Ovary (tissue), 7 donors: ENCODE measurements at regions not wholly inside any gene's neighbourhood (a gene's known extent, or its start where the extent isn't known, plus 50 kb on each side); places are given as distances from the start of the nearest gene placed in this dataset.

Source experiments
- DNase-seq, 5 donors: peaks; one replicate each; pipeline ENCODE4 v3.0.0-alpha.2; 2019 to 2020
- H3K27ac ChIP-seq, 2 donors: fragments of 200-600 bp; one replicate each; pipeline versions ENCODE4 v1.5.1 to v1.8.0; 2019 to 2022
- H3K27me3 ChIP-seq: fragments of 200-600 bp; one replicate; pipeline ENCODE4 v1.8.0; 2022
- H3K36me3 ChIP-seq: fragments of 200-600 bp; sonication (generic); one replicate; pipeline ENCODE4 v1.5.1; 2019
- H3K4me1 ChIP-seq: one replicate; pipeline ENCODE4 v1.8.1; 2013; ENCODE audit warnings: mild to moderate bottlenecking, moderate library complexity; ENCODE audit not compliant: insufficient read depth
- H3K4me3 ChIP-seq: fragments of 200-600 bp; sonication (generic); one replicate; pipeline ENCODE4 v1.5.1; 2017
- H3K9me3 ChIP-seq, 2 donors: fragments of 200-600 bp in 1 of 2; sonication (generic) in 1 of 2; one replicate each; pipeline versions ENCODE4 v1.5.1 to v1.8.1; 2013 to 2019; ENCODE audit warnings: mild to moderate bottlenecking in 1 of 2, moderate library complexity in 1 of 2
- EP300 ChIP-seq: sonication (generic); formaldehyde crosslinking; IDR thresholded peaks from one replicate; pipeline ENCODE4 v1.6.1; 2017; ENCODE audit warnings: antibody characterized with exemption
- POLR2A ChIP-seq: fragments of 450-650 bp; IDR thresholded peaks from one replicate; pipeline ENCODE4 v1.6.1; 2017; ENCODE audit warnings: antibody characterized with exemption, mild to moderate bottlenecking, moderate library complexity
- WGBS, 3 donors: extraction: QIAGEN DNeasy Blood & Tissue Kit in 1 of 3; methylation state at CpG; one replicate each; pipeline versions ENCODE4 v1.1.5 to v1.1.7; 2013 to 2017; 5-methylcytosine and 5-hydroxymethylcytosine counted together
- intact Hi-C, 4 donors: fragments of 100-400 bp; cut with DNase I; formaldehyde crosslinking; loops; one replicate each; pipeline versions ENCODE4 v1.11.0 to v1.15.1; 2022 to 2023
- TF ChIP-seq, protein P1 (sequence below), 3 donors: fragments of 450-650 bp in 2 of 3; fragments of 200-600 bp in 1 of 3; IDR thresholded peaks; one replicate each; pipeline versions ENCODE4 v1.5.1 to v1.8.0; 2016 to 2022; ENCODE audit warnings: antibody characterized with exemption in 3 of 3, mild to moderate bottlenecking in 1 of 3
- donor health status: DM: no; HTN: no; CAD: no; lungs with moderate emphysema.
- donor health status: DM: no; HTN: no; CAD: no.
- donor health status: Bipolar disorder and iron deficiency.
- donor health status: DM: no; HTN: no; CAD: no.
- donor health status: DM: yes; HTN: yes; CAD: no.

DNA sequence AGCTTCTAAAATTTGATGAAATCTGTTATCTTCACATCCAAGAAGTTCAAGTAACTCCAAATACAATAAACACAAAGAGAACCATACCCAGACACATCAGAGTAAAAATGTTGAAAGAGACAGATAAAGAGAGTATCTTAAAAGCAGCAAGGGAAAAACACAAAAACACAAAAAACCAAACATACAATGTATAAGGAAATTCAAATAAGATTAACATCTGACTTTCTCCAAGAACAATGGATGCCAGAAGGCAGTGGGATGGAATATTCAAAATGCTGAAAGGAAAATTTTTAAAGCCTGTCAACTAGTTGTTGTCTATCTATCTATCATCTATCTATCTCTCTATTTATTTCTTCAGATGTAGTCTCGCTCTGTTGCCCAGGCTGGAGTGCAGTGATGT, 72.4 kb upstream of the MKLN1 start:
- H3K27me3 ChIP-seq, result no peaks in the 10 kb centered on the region
- H3K36me3 ChIP-seq, result no peaks in the 10 kb centered on the region
- H3K4me1 ChIP-seq, result no peaks in the 10 kb centered on the region
- H3K9me3 ChIP-seq, result no peaks in the 10 kb centered on the region
- TF ChIP-seq POLR2A (no peak), EP300 (no peak)
- TF ChIP-seq, protein P1, sequence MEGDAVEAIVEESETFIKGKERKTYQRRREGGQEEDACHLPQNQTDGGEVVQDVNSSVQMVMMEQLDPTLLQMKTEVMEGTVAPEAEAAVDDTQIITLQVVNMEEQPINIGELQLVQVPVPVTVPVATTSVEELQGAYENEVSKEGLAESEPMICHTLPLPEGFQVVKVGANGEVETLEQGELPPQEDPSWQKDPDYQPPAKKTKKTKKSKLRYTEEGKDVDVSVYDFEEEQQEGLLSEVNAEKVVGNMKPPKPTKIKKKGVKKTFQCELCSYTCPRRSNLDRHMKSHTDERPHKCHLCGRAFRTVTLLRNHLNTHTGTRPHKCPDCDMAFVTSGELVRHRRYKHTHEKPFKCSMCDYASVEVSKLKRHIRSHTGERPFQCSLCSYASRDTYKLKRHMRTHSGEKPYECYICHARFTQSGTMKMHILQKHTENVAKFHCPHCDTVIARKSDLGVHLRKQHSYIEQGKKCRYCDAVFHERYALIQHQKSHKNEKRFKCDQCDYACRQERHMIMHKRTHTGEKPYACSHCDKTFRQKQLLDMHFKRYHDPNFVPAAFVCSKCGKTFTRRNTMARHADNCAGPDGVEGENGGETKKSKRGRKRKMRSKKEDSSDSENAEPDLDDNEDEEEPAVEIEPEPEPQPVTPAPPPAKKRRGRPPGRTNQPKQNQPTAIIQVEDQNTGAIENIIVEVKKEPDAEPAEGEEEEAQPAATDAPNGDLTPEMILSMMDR (IDR thresholded peaks at IDR 0.05), result no peak
- no peak overlapping the region for H3K27ac ChIP-seq
- no peak for DNase-seq
- intact Hi-C loops, result no loop called here
- no peak overlapping the region for H3K4me3 ChIP-seq
- 79 to 94% (median 86%) methylated on average over 1 of the region's 1 CpG for WGBS, 3 donors

DNA sequence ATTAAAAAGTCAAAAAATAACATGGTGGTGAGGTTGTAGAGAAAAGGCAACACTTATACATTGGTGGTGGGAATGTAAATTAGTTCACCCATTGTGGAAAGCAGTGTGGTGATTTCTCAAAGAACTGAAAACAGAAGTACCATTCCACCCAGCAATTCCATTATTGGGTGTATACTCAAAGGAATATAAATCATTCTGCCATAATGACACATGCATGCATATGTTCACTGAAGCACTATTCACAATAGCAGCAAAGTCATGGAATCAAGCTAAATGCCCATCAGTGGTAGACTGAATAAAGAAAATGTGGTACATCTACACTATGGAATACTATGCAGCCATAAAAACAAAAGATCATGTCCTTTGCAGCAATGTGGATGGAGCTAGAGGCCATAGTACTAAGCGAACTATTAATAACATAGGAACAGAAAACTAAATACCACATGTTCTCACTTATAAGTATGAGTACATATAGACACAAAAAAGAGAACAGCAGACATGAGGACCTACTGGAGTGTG, 66.1 kb upstream of the MKLN1 start:
- Histone ChIP-seq H3K27ac (no peak overlapping the region), H3K4me3 (no peak overlapping the region), H3K9me3 (no peaks in the 10 kb centered on the region), H3K36me3 (no peaks in the 10 kb centered on the region), H3K4me1 (no peaks in the 10 kb centered on the region), H3K27me3 (no peaks in the 10 kb centered on the region)
- intact Hi-C loops, result no loop called here
- DNase-seq, result no peak
- TF ChIP-seq, protein P1 (IDR thresholded peaks at IDR 0.05), result no peak
- TF ChIP-seq POLR2A, result no peak
- WGBS, 3 donors, result 94 to 97% (median 95%) methylated on average over 1 of the region's 1 CpG

DNA sequence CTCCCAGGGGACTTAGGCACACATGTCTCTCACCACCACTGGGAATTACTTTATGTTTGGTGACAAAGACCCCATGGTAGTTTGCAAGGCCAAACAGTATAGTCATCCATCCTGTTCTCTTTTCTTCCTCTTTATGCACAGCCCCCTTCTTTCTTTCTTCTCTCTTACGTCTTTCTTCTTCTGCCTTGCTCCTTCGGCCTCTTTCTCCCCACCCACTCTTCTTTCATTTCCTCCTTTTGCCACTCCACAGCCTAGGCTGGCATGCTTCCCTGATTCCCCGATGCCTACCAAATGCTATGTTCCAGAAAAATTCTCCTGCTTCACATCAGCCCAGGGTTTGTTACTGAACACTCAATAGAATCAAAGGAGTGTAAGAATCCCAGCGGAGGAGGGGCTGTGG, 62.4 kb upstream of the MKLN1 start:
- TF ChIP-seq, protein P1 (IDR thresholded peaks at IDR 0.05), result no peak
- no peak for TF ChIP-seq POLR2A
- no peak for TF ChIP-seq EP300
- intact Hi-C loops, result no loop called here
- Histone ChIP-seq H3K4me1 (no peaks in the 10 kb centered on the region), H3K27ac (no peak overlapping the region), H3K27me3 (no peaks in the 10 kb centered on the region), H3K4me3 (no peak overlapping the region), H3K9me3 (no peaks in the 10 kb centered on the region), H3K36me3 (no peaks in the 10 kb centered on the region)
- 87 to 89% (median 89%) methylated on average over 4 of the region's 4 CpGs for WGBS, 3 donors
- no peak for DNase-seq

- H3K36me3 ChIP-seq, result no peaks in the 10 kb centered on the region
- no peak for DNase-seq
- WGBS, 3 donors, result 37 to 55% (median 47%) methylated on average over 1 of the region's 1 CpG
- H3K27me3 ChIP-seq, result no peaks in the 10 kb centered on the region
- intact Hi-C loops, result no loop called here
- no peak overlapping the region for H3K4me3 ChIP-seq
- no peaks in the 10 kb centered on the region for H3K9me3 ChIP-seq
- H3K27ac ChIP-seq, result no peak overlapping the region
- no peaks in the 10 kb centered on the region for H3K4me1 ChIP-seq
- TF ChIP-seq, protein P1 (IDR thresholded peaks at IDR 0.05), result no peak
- TF ChIP-seq POLR2A (no peak), EP300 (no peak)
Observed at GRCh38 chr7:131267631-131268030, 60.0 kb upstream of the MKLN1 start.

DNA sequence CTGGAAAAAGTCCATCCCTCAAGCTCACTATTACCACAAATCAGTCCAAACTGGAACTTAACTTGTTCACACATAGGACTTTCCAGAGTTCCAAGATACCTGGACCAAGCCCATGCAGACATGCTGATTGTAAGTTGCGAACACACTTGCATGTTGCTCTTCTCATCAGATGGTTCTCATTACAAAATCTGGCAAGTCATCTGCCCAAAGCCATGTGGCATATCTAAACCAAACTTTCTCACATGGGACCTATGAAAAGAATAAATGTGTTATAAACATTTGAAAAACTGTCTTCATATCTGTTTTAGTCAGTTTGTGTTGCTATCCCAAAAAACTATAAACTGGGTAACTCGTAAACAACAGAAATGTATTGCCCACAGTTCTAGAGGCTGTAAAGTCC, 58.8 kb upstream of the MKLN1 start:
- no peak for TF ChIP-seq EP300
- no peak for TF ChIP-seq POLR2A
- TF ChIP-seq, protein P1 (IDR thresholded peaks at IDR 0.05), result no peak
- intact Hi-C loops, result no loop called here
- H3K27me3 ChIP-seq, result no peaks in the 10 kb centered on the region
- H3K27ac ChIP-seq, result no peak overlapping the region
- no peaks in the 10 kb centered on the region for H3K36me3 ChIP-seq
- DNase-seq, result no peak
- no peaks in the 10 kb centered on the region for H3K4me1 ChIP-seq
- 91 to 97% (median 96%) methylated on average over 2 of the region's 2 CpGs for WGBS, 3 donors
- H3K4me3 ChIP-seq, result no peak overlapping the region
- H3K9me3 ChIP-seq, result no peaks in the 10 kb centered on the region
